Stomach smooth muscle (tissue), 2 donors: ENCODE measurements at regions not wholly inside any gene's neighbourhood (a gene's known extent, or its start where the extent isn't known, plus 50 kb on each side); places are given as distances from the start of the nearest gene placed in this dataset.

Experiments
- H3K27ac ChIP-seq: one replicate; pipeline ENCODE4 v1.7.0; 2013; ENCODE audit warnings: mild to moderate bottlenecking, low read length, inconsistent platforms
- H3K27me3 ChIP-seq, 2 donors: one replicate each; pipeline ENCODE4 v1.7.0; 2013; ENCODE audit warnings: low read length in 2 of 2; ENCODE audit not compliant: insufficient read depth in 2 of 2, control insufficient read depth in 1 of 2
- H3K36me3 ChIP-seq, 2 donors: one replicate each; pipeline ENCODE4 v1.7.0; 2013; ENCODE audit warnings: low read length in 2 of 2; ENCODE audit not compliant: control insufficient read depth in 2 of 2, insufficient read depth in 2 of 2
- H3K4me1 ChIP-seq: one replicate; pipeline ENCODE4 v1.7.0; 2013; ENCODE audit warnings: low read length; ENCODE audit not compliant: control insufficient read depth, insufficient read depth
- H3K4me3 ChIP-seq, 2 donors: one replicate each; pipeline ENCODE4 v1.7.0; 2013; ENCODE audit warnings: low read length in 2 of 2
- H3K9ac ChIP-seq, 2 donors: one replicate each; pipeline ENCODE4 v1.7.0; 2013; ENCODE audit warnings: low read length in 2 of 2, mild to moderate bottlenecking in 1 of 2
- H3K9me3 ChIP-seq, 2 donors: one replicate each; pipeline ENCODE4 v1.7.0; 2013; ENCODE audit warnings: low read length in 2 of 2; ENCODE audit not compliant: control insufficient read depth in 2 of 2
- donor health status: healthy.
- donor health status: Pancreatic carcinoma.

DNA sequence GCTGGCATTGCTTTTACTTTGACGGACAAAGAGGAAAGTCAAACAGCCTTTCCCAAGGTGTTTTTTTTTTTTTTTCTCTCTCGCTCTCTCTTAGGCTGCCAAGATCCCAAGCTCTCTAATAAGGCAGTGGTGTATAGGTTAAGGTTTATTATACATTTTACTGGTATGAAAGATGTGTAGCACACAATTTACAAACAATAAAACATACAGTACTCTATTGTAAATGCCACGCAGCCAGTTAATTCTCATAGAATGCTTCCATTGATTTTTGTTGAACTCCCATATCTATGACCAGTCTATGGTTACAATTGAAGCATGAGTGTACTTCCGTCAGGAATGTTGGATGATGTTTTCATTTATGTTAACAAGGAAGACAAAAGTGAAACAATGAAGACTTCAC is 106.4 kb upstream of the GSC start:
- H3K9ac ChIP-seq, result no peak overlapping the region
- H3K4me1 ChIP-seq, result no peaks in the 10 kb centered on the region
- no peak overlapping the region for H3K27ac ChIP-seq
- H3K27me3 ChIP-seq, result peaks cover 0 to 11% of the 10 kb centered on the region in 2 donors
- no peaks in the 10 kb centered on the region for H3K9me3 ChIP-seq
- H3K4me3 ChIP-seq, result no peak overlapping the region
- H3K36me3 ChIP-seq, result no peaks in the 10 kb centered on the region

DNA sequence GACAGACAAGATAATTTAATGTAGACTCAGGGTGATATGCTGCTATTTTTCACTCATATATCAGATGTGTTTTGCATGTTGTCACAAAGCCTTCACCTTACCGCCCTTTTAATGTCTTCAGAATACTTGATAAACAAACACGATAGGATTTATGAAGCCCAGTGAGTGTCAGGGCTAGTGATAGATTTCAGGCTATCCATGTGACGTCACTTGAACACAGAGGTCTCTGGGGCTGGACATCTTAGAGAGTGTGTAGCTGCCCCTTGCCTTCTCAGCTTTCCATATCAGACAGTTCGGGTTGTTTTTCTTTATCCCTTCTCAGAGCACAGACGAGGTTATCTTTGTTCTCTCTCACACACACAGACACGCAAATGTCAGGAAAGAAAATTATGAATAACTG is 105.3 kb upstream of the GSC start:
- Histone ChIP-seq H3K36me3 (no peaks in the 10 kb centered on the region), H3K9me3 (no peaks in the 10 kb centered on the region), H3K4me3 (no peak overlapping the region), H3K9ac (no peak overlapping the region), H3K27ac (no peak overlapping the region), H3K27me3 (peaks cover 0 to 11% of the 10 kb centered on the region in 2 donors), H3K4me1 (no peaks in the 10 kb centered on the region)

DNA sequence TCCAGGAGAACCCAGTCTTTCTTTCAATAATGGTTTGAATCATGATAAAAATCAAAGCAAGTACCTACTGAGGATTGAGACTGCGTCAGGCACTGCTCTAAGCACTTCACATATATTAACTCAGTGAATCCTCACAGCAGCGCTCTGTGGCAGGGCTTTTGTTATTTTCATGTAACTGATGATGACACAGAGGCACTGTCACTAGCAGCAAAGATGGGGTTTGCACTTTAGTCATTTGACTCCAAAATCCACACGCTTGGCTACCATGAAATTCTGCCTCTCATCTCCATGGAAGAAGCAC is 98.8 kb upstream of the GSC start:
- Histone ChIP-seq H3K27ac (no peak overlapping the region), H3K4me3 (no peak overlapping the region), H3K36me3 (no peaks in the 10 kb centered on the region), H3K9ac (no peak overlapping the region), H3K4me1 (no peaks in the 10 kb centered on the region), H3K9me3 (no peaks in the 10 kb centered on the region), H3K27me3 (peaks cover 2 to 3% of the 10 kb centered on the region in 2 donors)

DNA sequence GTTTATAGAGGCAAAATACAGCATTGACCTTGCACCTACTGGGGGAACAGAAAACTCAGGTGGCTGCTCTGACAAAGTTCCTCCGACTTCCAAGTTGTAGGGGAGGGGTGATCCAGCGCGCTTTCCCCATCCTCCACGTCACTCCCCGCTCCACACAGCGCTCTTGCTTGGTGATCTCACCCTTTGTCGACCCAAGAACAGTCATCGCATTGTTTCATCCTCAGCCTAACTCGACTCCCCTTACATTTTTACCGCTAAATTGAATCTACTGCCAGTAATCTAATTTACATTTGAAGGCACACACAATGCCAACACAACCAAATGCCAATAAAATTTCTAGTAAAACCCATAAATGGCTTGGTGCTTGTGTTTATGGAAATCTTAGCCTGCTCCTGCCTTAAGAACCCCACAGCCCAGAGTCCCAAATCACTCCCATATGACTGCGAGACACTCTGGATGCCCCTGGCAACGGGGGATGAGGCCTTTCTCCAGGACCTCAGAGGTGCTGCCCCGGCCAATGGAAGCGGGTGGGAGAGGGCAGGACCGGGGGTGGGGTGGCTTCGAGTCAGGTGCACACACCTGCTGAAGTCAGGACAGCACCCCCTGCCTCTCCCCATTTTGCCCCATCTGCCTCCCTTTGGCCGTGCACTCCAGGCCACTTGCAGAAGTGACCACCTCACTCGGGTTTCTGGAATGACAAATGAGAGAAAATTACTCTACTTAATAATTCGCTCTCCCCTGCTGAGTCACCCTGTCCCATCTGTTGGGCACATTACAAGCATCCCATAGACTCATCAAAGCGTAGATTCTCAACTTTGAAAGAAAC is 98.2 kb upstream of the GSC start:
- Histone ChIP-seq H3K27ac (no peak overlapping the region), H3K27me3 (peaks cover 2% of the 10 kb centered on the region in 2 donors), H3K9me3 (no peaks in the 10 kb centered on the region), H3K4me3 (no peak overlapping the region), H3K36me3 (no peaks in the 10 kb centered on the region), H3K4me1 (no peaks in the 10 kb centered on the region), H3K9ac (no peak overlapping the region)

DNA sequence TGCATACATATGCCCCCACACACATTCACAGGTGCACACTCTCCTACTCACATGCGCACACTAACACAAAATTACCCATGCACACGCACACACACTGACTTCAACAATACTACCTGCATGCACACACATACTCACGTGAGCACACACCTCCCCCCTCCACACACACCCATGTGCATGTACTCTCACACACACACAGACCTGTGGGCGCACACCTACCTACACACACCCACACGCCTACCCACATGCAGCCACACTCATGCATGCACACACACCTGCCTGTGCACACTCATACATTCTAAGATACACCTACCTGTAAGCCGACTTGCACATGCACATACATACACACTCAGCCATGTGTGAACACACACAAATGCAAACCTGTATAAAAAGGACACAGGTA is 97.3 kb upstream of the GSC start:
- Histone ChIP-seq H3K27ac (no peak overlapping the region), H3K36me3 (no peaks in the 10 kb centered on the region)

DNA sequence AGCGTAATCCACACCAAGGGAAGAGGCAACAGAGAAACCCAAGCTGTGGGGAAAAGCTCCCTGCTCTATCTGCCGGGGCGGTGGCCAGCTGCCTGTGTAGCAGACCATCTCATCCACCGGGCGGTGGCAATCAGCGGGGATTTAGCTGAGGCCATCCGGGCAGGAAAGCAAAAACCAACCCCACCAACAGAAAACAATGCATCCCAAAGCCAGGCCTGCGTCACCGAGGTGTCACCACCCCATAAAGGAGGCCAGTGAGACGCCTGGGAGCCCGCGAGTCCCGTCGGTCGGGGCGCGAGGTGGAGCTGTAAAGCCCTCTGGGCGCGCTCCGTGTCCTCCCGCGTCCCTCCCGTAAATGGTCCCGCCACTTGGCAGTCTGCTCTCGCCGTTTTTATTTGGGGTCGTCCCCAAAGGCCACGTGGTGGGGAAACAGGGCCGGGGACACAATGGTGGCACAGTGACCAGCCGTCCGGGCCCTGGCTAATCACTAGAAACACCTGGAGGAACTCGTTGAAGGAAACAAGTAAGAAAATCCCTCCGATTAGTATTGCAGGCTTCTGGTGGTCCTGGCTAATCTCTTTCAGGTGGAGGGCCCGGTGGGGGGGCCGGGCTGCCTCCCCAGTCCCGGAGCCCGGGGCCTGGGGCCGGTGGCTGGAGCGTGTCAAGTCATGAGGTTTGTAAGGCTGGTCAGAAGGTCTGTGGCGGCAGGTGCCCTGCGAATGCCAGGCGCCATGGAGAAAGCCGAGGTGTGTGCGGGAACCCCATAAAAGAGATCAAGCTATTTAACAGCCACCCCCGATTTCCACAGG is 94.7 kb upstream of the GSC start:
- Histone ChIP-seq H3K4me1 (no peaks in the 10 kb centered on the region), H3K4me3 (no peak overlapping the region), H3K36me3 (no peaks in the 10 kb centered on the region), H3K9me3 (no peaks in the 10 kb centered on the region), H3K27ac (no peak overlapping the region), H3K27me3 (peaks cover 7% of the 10 kb centered on the region in 2 donors), H3K9ac (no peak overlapping the region)

More for the DNA sequence above, 97.3 kb upstream of the GSC start:
- H3K4me1 ChIP-seq, result no peaks in the 10 kb centered on the region
- no peak overlapping the region for H3K9ac ChIP-seq
- no peak overlapping the region for H3K4me3 ChIP-seq
- peaks cover 3% of the 10 kb centered on the region in 2 donors for H3K27me3 ChIP-seq
- H3K9me3 ChIP-seq, result no peaks in the 10 kb centered on the region

DNA sequence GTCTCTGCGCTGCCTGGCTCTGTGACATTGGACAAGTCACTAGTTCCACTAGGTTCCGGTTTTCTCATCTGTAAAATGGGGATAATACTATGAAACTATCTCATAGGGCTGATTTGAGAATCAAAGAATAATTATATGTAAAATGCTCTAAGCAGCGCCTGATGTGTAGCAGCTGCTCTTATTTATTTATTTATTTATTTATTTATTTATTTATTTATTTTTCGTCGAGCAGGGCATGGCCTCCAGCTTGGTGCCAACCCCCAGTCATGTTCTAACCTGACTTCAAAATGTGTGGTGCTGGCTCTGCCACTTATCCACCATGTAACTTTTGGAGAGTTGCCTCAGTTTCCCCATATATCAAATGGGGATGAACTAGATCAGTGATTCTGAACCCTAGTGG is 93.5 kb upstream of the GSC start:
- Histone ChIP-seq H3K27me3 (peaks cover 7% of the 10 kb centered on the region in 2 donors), H3K9me3 (no peaks in the 10 kb centered on the region), H3K4me1 (no peaks in the 10 kb centered on the region), H3K9ac (no peak overlapping the region), H3K27ac (no peak overlapping the region), H3K36me3 (no peaks in the 10 kb centered on the region), H3K4me3 (no peak overlapping the region)

DNA sequence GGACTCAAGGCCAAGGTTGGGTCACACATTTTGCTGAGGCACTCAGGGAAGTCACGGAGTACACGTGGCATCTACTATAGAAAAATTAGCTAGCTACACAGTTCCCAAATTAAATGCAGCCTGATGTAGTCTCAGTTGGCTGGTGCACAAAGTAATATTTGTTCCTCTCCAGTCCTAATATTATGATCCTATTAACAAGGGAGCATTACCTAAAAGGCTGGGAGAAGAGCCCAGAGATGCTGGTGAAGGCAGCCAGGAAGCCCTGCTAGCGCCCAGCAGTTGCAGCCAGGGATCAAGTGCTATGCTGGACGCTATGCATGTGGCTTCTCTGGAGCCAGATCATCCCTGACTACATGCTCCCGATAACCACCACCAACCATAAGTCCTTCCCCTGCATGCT is 88.0 kb upstream of the GSC start:
- no peaks in the 10 kb centered on the region for H3K4me1 ChIP-seq
- H3K9ac ChIP-seq, result no peak overlapping the region
- peaks cover 3 to 11% of the 10 kb centered on the region in 2 donors for H3K9me3 ChIP-seq
- no peaks in the 10 kb centered on the region for H3K36me3 ChIP-seq
- no peak overlapping the region for H3K4me3 ChIP-seq
- peaks cover 4 to 5% of the 10 kb centered on the region in 2 donors for H3K27me3 ChIP-seq
- no peak overlapping the region for H3K27ac ChIP-seq

DNA sequence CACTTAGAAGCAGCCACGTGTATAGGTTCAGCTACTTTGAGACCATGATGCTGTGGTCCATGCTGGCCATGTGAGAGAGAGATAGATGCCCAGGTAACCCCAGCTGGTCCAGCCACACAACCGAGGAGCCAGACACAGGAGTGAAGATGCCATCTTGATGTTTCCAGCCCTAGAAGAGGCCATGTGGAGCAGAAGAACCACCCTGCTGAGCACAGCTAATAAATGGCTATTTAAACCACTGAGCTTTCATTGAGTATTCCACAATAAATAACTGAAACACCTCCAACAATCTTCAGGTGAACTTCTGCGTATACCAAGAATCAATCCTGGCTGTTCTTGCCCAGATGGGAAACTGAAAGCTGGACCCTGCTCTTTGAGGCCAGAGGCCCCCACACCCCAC is 84.0 kb upstream of the GSC start:
- Histone ChIP-seq H3K9ac (no peak overlapping the region), H3K9me3 (peaks cover 3 to 11% of the 10 kb centered on the region in 2 donors), H3K36me3 (no peaks in the 10 kb centered on the region), H3K4me1 (no peaks in the 10 kb centered on the region), H3K4me3 (no peak overlapping the region), H3K27me3 (no peaks in the 10 kb centered on the region), H3K27ac (no peak overlapping the region)

DNA sequence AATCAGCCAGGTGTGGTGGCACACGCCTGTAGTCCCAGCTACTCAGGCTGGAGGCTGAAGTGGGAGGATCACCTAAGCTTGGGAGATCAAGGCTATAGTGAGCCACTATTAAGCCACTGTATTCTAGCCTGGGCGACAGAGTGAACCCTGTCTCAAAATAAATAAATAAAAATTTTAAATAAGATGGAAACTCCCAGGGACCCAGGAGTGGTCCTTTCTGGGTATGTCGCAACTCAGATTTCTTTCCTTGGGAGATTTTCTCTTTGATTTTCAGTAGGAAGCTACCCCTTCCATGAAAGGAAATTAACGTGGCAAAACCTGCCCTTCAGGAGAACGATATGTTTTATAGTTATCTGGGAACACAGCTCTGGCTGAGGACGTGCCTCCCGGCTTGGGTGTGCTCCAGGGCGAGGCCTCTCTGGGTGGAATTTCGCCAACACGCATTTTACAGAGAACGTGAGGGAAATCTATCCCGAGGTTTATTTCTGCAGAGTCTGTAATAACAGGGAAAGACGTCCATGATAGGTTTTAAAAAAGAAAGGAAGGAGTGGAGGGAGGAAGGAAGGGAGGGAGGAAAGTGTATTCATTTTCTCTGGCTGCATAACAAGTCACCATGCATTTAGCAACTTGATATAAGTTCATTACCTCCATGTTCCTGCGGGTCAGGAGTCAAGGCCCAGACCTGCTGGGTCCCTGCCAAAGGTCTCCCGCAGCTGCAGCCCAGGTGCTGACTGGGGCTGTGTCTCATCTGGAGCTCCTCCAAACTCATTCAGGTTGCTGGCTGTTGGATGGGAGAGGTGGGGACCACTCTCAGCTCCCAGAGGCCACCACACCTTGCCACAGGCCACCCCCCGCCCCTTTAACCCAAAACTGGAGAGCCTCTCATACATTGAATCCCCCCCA is 80.6 kb upstream of the GSC start:
- H3K9me3 ChIP-seq, result peaks cover 3 to 11% of the 10 kb centered on the region in 2 donors
- no peaks in the 10 kb centered on the region for H3K36me3 ChIP-seq
- H3K27ac ChIP-seq, result no peak overlapping the region
- H3K4me1 ChIP-seq, result no peaks in the 10 kb centered on the region
- no peak overlapping the region for H3K9ac ChIP-seq
- no peak overlapping the region for H3K4me3 ChIP-seq
- no peaks in the 10 kb centered on the region for H3K27me3 ChIP-seq
